OCI-LY3 (cell line): ENCODE measurements at regions not wholly inside any gene's neighbourhood (a gene's known extent, or its start where the extent isn't known, plus 50 kb on each side); places are given as distances from the start of the nearest gene placed in this dataset.

Experiments
- CTCF ChIP-seq: fragments of 200-600, 300-600 bp; sonication (generic); IDR thresholded peaks from 2 replicates; pipeline ENCODE4 v1.5.1; 2014; ENCODE audit warnings: antibody characterized with exemption, low read length, low read depth
- EZH2phosphoT487 ChIP-seq: fragments of 200-600 bp; shearing (Covaris generic); IDR thresholded peaks from 2 replicates; pipeline ENCODE4 v1.6.1; 2018; ENCODE audit warnings: antibody characterized with exemption, mixed run types, low read depth

DNA sequence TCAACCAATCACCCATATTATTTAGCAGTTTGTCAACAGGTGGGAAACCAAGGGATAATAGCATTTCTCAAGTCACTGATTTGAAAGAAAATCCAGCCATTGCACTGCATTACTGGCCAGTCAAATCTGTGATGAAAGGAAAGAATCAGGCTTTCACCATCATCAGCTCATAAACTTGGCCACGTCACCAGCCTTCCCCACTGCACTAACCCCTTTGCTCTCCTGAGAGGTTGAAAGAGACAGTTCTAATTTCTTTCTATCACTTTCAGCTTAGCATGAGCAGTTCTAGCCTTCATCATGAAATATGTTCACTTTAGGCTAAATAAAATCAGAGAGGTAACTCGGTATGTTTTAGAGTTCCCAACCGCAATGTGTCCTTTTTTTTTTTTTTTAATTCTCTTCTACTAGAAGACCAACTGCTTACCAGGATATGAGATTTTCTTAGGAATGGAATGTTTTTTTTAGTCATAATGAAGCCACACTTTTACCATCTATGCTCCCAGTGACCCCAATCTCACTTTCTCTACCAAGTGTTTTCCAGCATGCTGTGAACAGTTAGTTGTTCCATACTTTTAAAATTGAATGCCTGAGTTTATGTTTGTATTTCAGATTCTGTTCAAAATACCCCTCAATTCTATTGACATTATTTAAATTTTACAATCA lies 55.7 kb upstream of the SLC7A11 start:
- no peak for TF ChIP-seq EZH2phosphoT487
- TF ChIP-seq CTCF, result no peak
